A549 (cell line): ENCODE measurements at regions not wholly inside any gene's neighbourhood (a gene's known extent, or its start where the extent isn't known, plus 50 kb on each side); places are given as distances from the start of the nearest gene placed in this dataset.

Experiments
- ATAC-seq, 2 experiments: fragments of 200-7000 bp in 1 of 2; fragments of >200 bp in 1 of 2; cut with Nextera tagmentation in 1 of 2; cut with Tn5 transposase in 1 of 2; 3 replicates each; pipeline versions ENCODE4 v1.8.0 to v1.9.1; 2018 to 2020; ENCODE audit warnings: mild to moderate bottlenecking in 1 of 2, moderate library complexity in 1 of 2
- CTCF ChIA-PET: fragments of 300-600 bp; sonication (Branson Sonifier 250); formaldehyde crosslinking; extraction: SDS; loops from one replicate; lab custom pipeline; 2021; ENCODE audit warnings: antibody characterized with exemption, inconsistent platforms; lab: Yijun Ruan, JAX
- POLR2A ChIA-PET: fragments of 350-600 bp; formaldehyde crosslinking; extraction: SDS; loops from one replicate; lab custom pipeline; 2021; ENCODE audit warnings: antibody characterized with exemption, inconsistent platforms; lab: Yijun Ruan, JAX
- DNase-seq, 2 experiments: peaks; one replicate each; pipeline versions ENCODE4 v3.0.0 to v3.0.0-alpha.2; 2011 to 2016; ENCODE audit warnings: low read depth in 1 of 2, low spot score in 1 of 2
- FAIRE-seq: peaks from 2 replicates; lab custom pipeline; 2011; peaks lifted over from hg19 to GRCh38; lab: Jason Lieb, UNC
- H3K27ac ChIP-seq, 2 experiments: fragments of >200 bp; sonication (Bioruptor Twin); formaldehyde crosslinking; 3 replicates each; pipeline ENCODE4 v1.5.1; 2016 to 2017
- H3K4me1 ChIP-seq: fragments of >200 bp; sonication (Bioruptor Twin); formaldehyde crosslinking; 3 replicates; pipeline ENCODE4 v1.6.1; 2016
- H3K4me2 ChIP-seq: fragments of >200 bp; sonication (Bioruptor Twin); formaldehyde crosslinking; 3 replicates; pipeline ENCODE4 v1.6.1; 2016
- H3K4me3 ChIP-seq: fragments of >200 bp; sonication (Bioruptor Twin); formaldehyde crosslinking; 3 replicates; pipeline ENCODE4 v1.5.1; 2016
- H3K9me3 ChIP-seq: fragments of >200 bp; sonication (Bioruptor Twin); formaldehyde crosslinking; 3 replicates; pipeline ENCODE4 v1.6.1; 2016
- CBX2 ChIP-seq: fragments of 200-600 bp; sonication (generic); IDR thresholded peaks from 2 replicates; pipeline ENCODE4 v1.6.1; 2016; ENCODE audit warnings: low read depth, mild to moderate bottlenecking, borderline replicate concordance
- CHD2 ChIP-seq: fragments of 150-350 bp; IDR thresholded peaks from 2 replicates; pipeline ENCODE4 v1.6.1; 2014; ENCODE audit warnings: low read length; ENCODE audit not compliant: partially characterized antibody
- ELK1 ChIP-seq: fragments of 150-350 bp; IDR thresholded peaks from 2 replicates; pipeline ENCODE4 v1.6.1; 2014; ENCODE audit warnings: low read depth, mild to moderate bottlenecking, low read length
- ESRRA ChIP-seq: fragments of 150-350 bp; IDR thresholded peaks from 2 replicates; pipeline ENCODE4 v1.6.1; 2014; ENCODE audit warnings: mild to moderate bottlenecking, low read length, borderline replicate concordance
- FOSB ChIP-seq: fragments of 250-450 bp; sonication (Bioruptor Pico); IDR thresholded peaks from 2 replicates; pipeline ENCODE4 v1.5.0; 2020; ENCODE audit warnings: mild to moderate bottlenecking, moderate library complexity
- GATA3 ChIP-seq: IDR thresholded peaks from 2 replicates; pipeline ENCODE4 v1.6.1; 2012; ENCODE audit warnings: borderline replicate concordance
- HEYL ChIP-seq: fragments of 250-450 bp; sonication (Bioruptor Pico); IDR thresholded peaks from 2 replicates; pipeline ENCODE4 v1.8.0; 2021; ENCODE audit warnings: mild to moderate bottlenecking, moderate library complexity
- HOXA7 ChIP-seq: fragments of 250-450 bp; sonication (Bioruptor Pico); IDR thresholded peaks from 2 replicates; pipeline ENCODE4 v1.5.0; 2020; ENCODE audit warnings: mild to moderate bottlenecking, moderate library complexity
- HOXB5 ChIP-seq: fragments of 250-450 bp; sonication (Bioruptor Pico); IDR thresholded peaks from 2 replicates; pipeline ENCODE4 v1.5.0; 2020; ENCODE audit warnings: mild to moderate bottlenecking, moderate library complexity
- JUN ChIP-seq, 2 experiments: fragments of >200 bp; sonication (Bioruptor Twin); formaldehyde crosslinking; IDR thresholded peaks; 2 replicates in 1 of 2; 3 replicates in 1 of 2; pipeline ENCODE4 v1.6.1; 2016 to 2017
- KDM1A ChIP-seq: fragments of 200-600 bp; sonication (generic); IDR thresholded peaks from 2 replicates; pipeline ENCODE4 v1.6.1; 2016; ENCODE audit warnings: low read depth, mild to moderate bottlenecking
- MAFK ChIP-seq: fragments of 450-650 bp; IDR thresholded peaks from 2 replicates; pipeline ENCODE4 v1.6.1; 2014; ENCODE audit not compliant: partially characterized antibody
- MAZ ChIP-seq: fragments of 150-350 bp; IDR thresholded peaks from 2 replicates; pipeline ENCODE4 v1.6.1; 2014; ENCODE audit warnings: antibody characterized with exemption, low read depth, low read length, borderline replicate concordance
- NR3C1 ChIP-seq: fragments of >200 bp; sonication (Bioruptor Twin); formaldehyde crosslinking; IDR thresholded peaks from 3 replicates; pipeline ENCODE4 v1.6.1; 2017
- PHF8 ChIP-seq: fragments of 200-600 bp; sonication (generic); IDR thresholded peaks from 2 replicates; pipeline ENCODE4 v1.6.1; 2016; ENCODE audit warnings: low read depth, mild to moderate bottlenecking, antibody characterized with exemption, moderate library complexity, borderline replicate concordance
- POLR2AphosphoS2 ChIP-seq: conservative IDR thresholded peaks from 2 replicates; pipeline ENCODE4 v1.6.1; 2012; ENCODE audit warnings: low read length, improper control_type of control experiment, inconsistent platforms
- RARB ChIP-seq: fragments of 250-450 bp; sonication (Bioruptor Pico); IDR thresholded peaks from 2 replicates; pipeline ENCODE4 v1.8.0; 2021; ENCODE audit warnings: mild to moderate bottlenecking, moderate library complexity
- RNF2 ChIP-seq: fragments of 200-600 bp; sonication (generic); IDR thresholded peaks from 2 replicates; pipeline ENCODE4 v1.6.1; 2016; ENCODE audit warnings: low read depth, mild to moderate bottlenecking, antibody characterized with exemption, moderate library complexity, borderline replicate concordance
- SMC3 ChIP-seq: fragments of >200 bp; sonication (Bioruptor Twin); formaldehyde crosslinking; IDR thresholded peaks from 3 replicates; pipeline ENCODE4 v1.6.1; 2018; ENCODE audit warnings: inconsistent platforms
- TP53 ChIP-seq: fragments of 250-450 bp; sonication (Bioruptor Pico); IDR thresholded peaks from 2 replicates; pipeline ENCODE4 v1.5.0; 2021; ENCODE audit warnings: mild to moderate bottlenecking, moderate library complexity
- ZC3H11A ChIP-seq: fragments of 450-650 bp; IDR thresholded peaks from 2 replicates; pipeline ENCODE4 v1.6.1; 2014; ENCODE audit warnings: antibody characterized with exemption, mild to moderate bottlenecking
- ZNF302 ChIP-seq: fragments of 250-450 bp; sonication (Bioruptor Pico); IDR thresholded peaks from 2 replicates; pipeline ENCODE4 v1.9.0; 2021; ENCODE audit warnings: inconsistent platforms, mild to moderate bottlenecking, moderate library complexity
- WGBS: methylation state at CpG from one replicate; pipeline ENCODE4 v1.1.6; 2017; ENCODE audit errors: missing lambda C conversion rate; 5-methylcytosine and 5-hydroxymethylcytosine counted together
- TF ChIP-seq, protein P1 (sequence below): fragments of >200 bp; sonication (Bioruptor Twin); formaldehyde crosslinking; IDR thresholded peaks from 2 replicates; pipeline ENCODE4 v1.6.1; 2016

DNA sequence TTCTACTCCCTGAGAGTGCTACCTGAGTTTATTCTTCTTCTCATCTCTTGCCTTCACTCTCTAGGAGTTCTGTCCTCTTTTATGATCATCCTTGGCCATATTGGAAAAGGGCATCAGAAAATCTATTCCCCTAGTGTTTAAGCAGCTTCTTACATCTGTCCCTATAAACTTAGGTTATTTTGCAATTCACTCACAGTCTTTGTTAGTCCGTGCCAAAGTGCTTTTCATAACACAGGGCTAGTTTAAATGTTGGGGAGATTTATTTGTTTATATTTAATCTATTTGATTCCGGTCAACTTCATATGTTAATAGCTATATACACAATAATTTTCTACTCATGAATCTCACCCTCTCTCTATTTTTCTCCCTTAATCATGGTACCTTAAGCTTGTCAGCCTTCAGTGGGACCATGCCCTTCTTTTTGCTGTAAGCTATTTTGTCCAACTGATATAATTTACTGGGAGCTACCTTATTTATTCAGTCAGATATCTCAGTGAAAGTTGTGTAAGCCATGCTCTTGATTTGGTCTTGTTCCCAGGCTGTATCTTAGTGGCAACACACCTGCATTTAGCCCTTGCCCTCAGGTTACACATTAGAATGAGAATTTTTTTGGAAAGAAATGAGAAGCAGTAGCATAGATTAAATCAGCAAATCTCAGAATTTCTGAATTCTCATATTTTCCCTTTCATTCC is 106.3 kb upstream of the SMYD2 start (continued):
- no peak for TF ChIP-seq HOXA7 (CRISPR knock-in tag)
- TF ChIP-seq JUN (IDR thresholded peaks at IDR 0.05) = no peak
- no peak for TF ChIP-seq RARB
- TF ChIP-seq KDM1A = no peak
- TF ChIP-seq RNF2 = no peak

DNA sequence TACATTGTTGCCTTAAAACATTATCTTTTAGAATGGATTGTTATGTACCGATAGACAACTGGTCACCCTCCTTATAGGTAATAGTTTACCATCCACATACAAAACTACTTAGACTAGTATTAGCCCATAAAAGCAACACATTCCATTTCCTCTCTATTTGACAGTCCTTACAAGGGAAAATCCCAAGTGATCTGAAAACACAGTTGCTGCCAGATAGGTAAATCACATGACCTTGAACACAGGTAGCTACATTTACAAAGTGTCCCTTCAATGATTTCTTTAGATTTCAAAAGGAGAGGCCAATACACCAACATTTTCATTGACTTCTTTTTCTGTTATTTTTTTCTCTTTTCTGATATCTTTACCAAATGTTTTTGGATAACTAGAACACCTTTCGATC is 102.9 kb upstream of the SMYD2 start:
- WGBS = 56% methylated on average over 2 of the region's 2 CpGs
- POLR2A ChIA-PET = no interaction called here
- H3K4me1 ChIP-seq = no peaks in the 10 kb centered on the region
- no peak overlapping the region for H3K27ac ChIP-seq
- no peak for TF ChIP-seq ZC3H11A
- no peak for TF ChIP-seq CHD2
- TF ChIP-seq HEYL (CRISPR knock-in tag) = no peak
- TF ChIP-seq FOSB (CRISPR knock-in tag) = no peak
- H3K9me3 ChIP-seq = peaks cover 2% of the 10 kb centered on the region; the same call in 1 of the 3 replicates
- CTCF ChIA-PET = interaction anchor here (1.0 to 1.1 kb wide), 2 partner anchors 36 to 140 kb away, joined by 3 read pairs; no protein-coding TSS in a partner anchor
- no peak overlapping the region for H3K4me2 ChIP-seq
- no peak for DNase-seq
- no peak overlapping the region for H3K4me3 ChIP-seq
- ATAC-seq = no peak
- FAIRE-seq = no peak

- POLR2A ChIA-PET = no interaction called here
- FAIRE-seq (no peak), DNase-seq (no peak), ATAC-seq (no peak)
- Histone ChIP-seq H3K4me2 (no peak overlapping the region), H3K4me3 (no peak overlapping the region), H3K4me1 (no peaks in the 10 kb centered on the region), H3K27ac (no peak overlapping the region), H3K9me3 (peaks cover 4% of the 10 kb centered on the region; the same call in 1 of the 3 replicates)
- 35% methylated on average over 2 of the region's 2 CpGs for WGBS
- no peak for TF ChIP-seq POLR2AphosphoS2
- no peak for TF ChIP-seq PHF8
- no peak for TF ChIP-seq SMC3
- CTCF ChIA-PET = no interaction called here
These were observed 96.0 kb upstream of the SMYD2 start for GRCh38 chr1:214184992-214185391.

- FAIRE-seq (no peak), ATAC-seq (no peak), DNase-seq (no peak)
- peaks cover 4% of the 10 kb centered on the region; the same call in 1 of the 3 replicates for H3K9me3 ChIP-seq
- H3K4me3 ChIP-seq = no peak overlapping the region
- no peak overlapping the region for H3K4me2 ChIP-seq
- 26% methylated on average over 4 of the region's 4 CpGs for WGBS
- H3K4me1 ChIP-seq = no peaks in the 10 kb centered on the region
- CTCF ChIA-PET = interaction anchor here (0.6 to 1.3 kb wide), 2 partner anchors 63 to 1926 kb away, joined by 3 read pairs; no protein-coding TSS in a partner anchor
- no peak overlapping the region for H3K27ac ChIP-seq
- POLR2A ChIA-PET = no interaction called here
- no peak for TF ChIP-seq MAFK
- TF ChIP-seq RNF2 = no peak
- TF ChIP-seq GATA3 = no peak
- no peak for TF ChIP-seq HOXB5 (CRISPR knock-in tag)
- TF ChIP-seq ELK1 = no peak
- TF ChIP-seq ZNF302 (CRISPR knock-in tag) = no peak
- no peak for TF ChIP-seq PHF8
- no peak for TF ChIP-seq POLR2AphosphoS2
- no peak for TF ChIP-seq CBX2
- TF ChIP-seq, protein P1, sequence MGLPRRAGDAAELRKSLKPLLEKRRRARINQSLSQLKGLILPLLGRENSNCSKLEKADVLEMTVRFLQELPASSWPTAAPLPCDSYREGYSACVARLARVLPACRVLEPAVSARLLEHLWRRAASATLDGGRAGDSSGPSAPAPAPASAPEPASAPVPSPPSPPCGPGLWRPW = no peak
- TF ChIP-seq ESRRA = no peak
- no peak for TF ChIP-seq TP53 (CRISPR knock-in tag)
- no peak for TF ChIP-seq MAZ
- no peak for TF ChIP-seq CHD2
- no peak for TF ChIP-seq JUN (IDR thresholded peaks at IDR 0.05)
- TF ChIP-seq NR3C1 = no peak
These were observed 94.7 kb upstream of the SMYD2 start for GRCh38 chr1:214186103-214186824.
